ENCODE measurements at regions not wholly inside any gene's neighbourhood (a gene's known extent, or its start where the extent isn't known, plus 50 kb on each side); places are given as distances from the start of the nearest gene placed in this dataset.
"Not testable (repeated sequence)": the region's sequence is repeated elsewhere in the genome, so short reads cannot be mapped to it uniquely, and the experiment has no call there.

GRCh38 chr12:75661908-75662307 is 150.5 kb upstream of the KRR1 start:
- no peak for DNase-seq

GRCh38 chr12:75660805-75661404 is 149.5 kb upstream of the KRR1 start:
- no peak for DNase-seq

- DNase-seq: no peak
Measured at GRCh38 chr12:75660107-75660530, 148.7 kb upstream of the KRR1 start.

GRCh38 chr12:75658901-75659823 is 147.8 kb upstream of the KRR1 start:
- no peak for DNase-seq

- DNase-seq: no peak
Measured at GRCh38 chr12:75658286-75658685, 146.9 kb upstream of the KRR1 start.

- no peak for DNase-seq
Measured at GRCh38 chr12:75657831-75658230, 146.4 kb upstream of the KRR1 start.

- DNase-seq: not testable (repeated sequence)
Measured at GRCh38 chr12:75657354-75657753, 145.9 kb upstream of the KRR1 start.

GRCh38 chr12:75656648-75657047 is 145.2 kb upstream of the KRR1 start:
- no peak for DNase-seq

GRCh38 chr12:75656210-75656609 is 144.8 kb upstream of the KRR1 start:
- no peak for DNase-seq

GRCh38 chr12:75655315-75655806 is 144.0 kb upstream of the KRR1 start:
- DNase-seq: no peak

GRCh38 chr12:75651342-75651695 is 139.9 kb upstream of the KRR1 start:
- DNase-seq: no peak

GRCh38 chr12:75650595-75651341 is 139.4 kb upstream of the KRR1 start:
- DNase-seq: no peak

GRCh38 chr12:75650100-75650499 is 138.7 kb upstream of the KRR1 start:
- DNase-seq: no peak

GRCh38 chr12:75648856-75649255 is 137.4 kb upstream of the KRR1 start:
- no peak for DNase-seq

- no peak for DNase-seq
Measured at GRCh38 chr12:75646329-75647210, 135.2 kb upstream of the KRR1 start.

GRCh38 chr12:75644472-75645072 is 133.2 kb upstream of the KRR1 start:
- no peak for DNase-seq

- not testable (repeated sequence) for DNase-seq
Measured at GRCh38 chr12:75643119-75643518, 131.7 kb upstream of the KRR1 start.

- no peak for DNase-seq
Measured at GRCh38 chr12:75642226-75642625, 130.8 kb upstream of the KRR1 start.

GRCh38 chr12:75641031-75641780 is 129.8 kb upstream of the KRR1 start:
- DNase-seq: peak; percentile 51 to 52

- no peak for DNase-seq
Measured at GRCh38 chr12:75638792-75639191, 127.4 kb upstream of the KRR1 start.

- DNase-seq: no peak
Measured at GRCh38 chr12:75636607-75637006, 125.2 kb upstream of the KRR1 start.

Data from inflammatory macrophage (primary cell).